SH-SY5Y (cell line): ENCODE measurements at regions not wholly inside any gene's neighbourhood (a gene's known extent, or its start where the extent isn't known, plus 50 kb on each side); places are given as distances from the start of the nearest gene placed in this dataset.
A peak's percentile ranks its signal among the peaks of the same experiment; 100 is the strongest.

Source experiments
- GATA2 ChIP-seq: IDR thresholded peaks from 2 replicates; pipeline ENCODE4 v1.6.1; 2011; ENCODE audit warnings: mild to moderate bottlenecking, low read depth, low read length
- GATA3 ChIP-seq: IDR thresholded peaks from 2 replicates; pipeline ENCODE4 v1.6.1; 2011; ENCODE audit warnings: low read depth, mild to moderate bottlenecking, low read length, moderate library complexity

DNA sequence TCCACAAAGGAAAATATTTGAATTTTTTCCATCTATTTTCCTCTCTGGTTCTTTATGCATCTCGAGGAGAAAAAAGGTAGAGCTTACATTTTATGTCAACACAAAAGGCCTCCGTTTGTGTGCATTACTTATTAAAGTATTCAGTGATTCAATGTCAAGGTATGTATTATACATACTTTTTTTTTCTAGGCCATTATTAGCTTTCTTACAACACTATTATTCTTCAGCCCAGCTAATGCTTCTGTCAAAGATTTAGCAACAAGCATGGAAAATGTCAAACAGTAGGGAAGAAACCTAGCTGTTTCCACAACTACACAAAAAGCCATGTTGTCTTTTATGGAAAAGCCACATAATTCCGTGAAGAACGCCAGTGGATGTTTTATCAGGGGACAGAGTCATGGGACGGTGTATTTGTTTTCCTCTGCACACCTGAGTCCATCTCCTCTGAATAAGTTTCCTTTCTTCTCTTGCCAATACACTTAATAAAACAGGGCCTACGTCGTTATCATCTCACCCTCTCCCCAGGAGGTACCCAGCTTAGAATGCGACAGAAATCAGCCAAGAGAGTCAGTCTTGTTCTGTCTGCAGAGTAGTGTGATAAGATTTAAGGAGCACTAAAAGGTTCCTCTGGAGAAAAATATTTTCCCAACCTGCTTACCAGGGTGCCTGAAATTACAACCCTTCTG is 209.7 kb upstream of the AUTS2 start:
- TF ChIP-seq GATA3 = no peak
- TF ChIP-seq GATA2 = no peak

DNA sequence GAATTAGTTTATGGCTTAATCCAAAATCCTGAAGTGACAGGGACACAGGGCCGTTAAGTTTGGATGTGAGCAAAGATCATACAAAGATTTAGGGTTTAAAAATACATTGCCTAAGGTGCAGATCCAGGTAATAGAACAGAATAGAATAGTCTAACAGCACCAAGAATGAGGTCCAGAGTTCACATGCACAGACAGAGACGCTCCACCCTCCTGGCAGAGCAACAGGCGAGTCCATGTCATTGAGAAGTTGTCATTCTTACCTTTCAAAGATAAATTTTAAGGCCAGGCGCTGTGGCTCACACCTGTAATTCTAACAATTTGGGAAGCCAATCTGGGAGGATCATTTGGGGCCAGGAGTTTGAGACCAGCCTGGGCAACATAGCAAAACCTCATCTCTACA is 209.1 kb upstream of the AUTS2 start:
- TF ChIP-seq GATA3 = no peak
- TF ChIP-seq GATA2 = no peak

DNA sequence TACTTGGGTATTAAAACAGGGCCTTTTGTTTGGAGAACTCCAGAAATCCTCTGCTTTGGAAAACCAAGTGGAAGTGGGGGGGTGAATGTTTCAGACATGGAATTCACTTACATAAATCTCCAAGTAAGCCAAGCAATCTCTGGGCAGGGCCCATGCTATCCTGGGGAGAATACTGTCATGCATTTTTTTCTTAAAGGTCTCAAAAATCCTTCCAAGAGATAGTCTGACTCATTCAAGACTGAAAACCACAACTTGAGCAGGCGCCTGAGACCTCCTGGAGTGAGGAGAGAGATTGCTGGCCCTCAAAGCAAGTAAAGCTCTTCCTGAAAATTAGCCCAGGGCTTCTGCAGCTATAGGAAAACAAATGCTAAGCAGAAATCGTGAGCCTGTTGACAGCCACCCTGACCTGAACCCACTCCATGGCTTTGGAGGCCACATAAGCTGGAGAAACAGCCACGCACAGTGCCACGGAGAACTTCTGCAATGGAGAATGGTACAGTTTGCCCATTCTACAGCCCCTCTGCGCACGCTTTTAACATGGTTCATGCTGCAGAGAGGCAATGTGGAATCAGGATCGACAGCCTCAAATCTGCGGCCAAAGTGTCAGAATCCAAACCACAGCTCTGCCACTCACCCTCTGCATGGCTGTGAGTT is 203.1 kb upstream of the AUTS2 start:
- TF ChIP-seq GATA2 (no peak), GATA3 (no peak)

DNA sequence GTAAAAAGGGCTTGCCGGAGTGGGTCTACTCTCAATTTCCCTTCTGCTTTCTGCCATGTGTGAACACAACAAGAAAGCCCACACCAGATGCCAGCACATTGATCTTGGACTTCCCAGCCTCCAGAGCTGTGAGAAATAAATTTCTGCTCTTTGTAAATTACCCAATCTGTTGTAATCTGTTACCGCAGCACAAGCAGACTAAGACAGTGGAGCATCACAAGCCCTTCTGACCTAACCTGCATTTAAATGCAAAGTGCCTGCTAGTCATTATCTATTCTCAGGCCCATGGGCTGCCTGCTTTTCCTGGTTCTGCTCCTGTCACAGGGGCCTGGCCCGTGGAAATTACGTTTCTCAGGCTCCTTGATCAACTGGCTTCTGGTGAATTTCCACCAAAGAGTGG is 199.3 kb upstream of the AUTS2 start:
- TF ChIP-seq GATA3 = no peak
- no peak for TF ChIP-seq GATA2

DNA sequence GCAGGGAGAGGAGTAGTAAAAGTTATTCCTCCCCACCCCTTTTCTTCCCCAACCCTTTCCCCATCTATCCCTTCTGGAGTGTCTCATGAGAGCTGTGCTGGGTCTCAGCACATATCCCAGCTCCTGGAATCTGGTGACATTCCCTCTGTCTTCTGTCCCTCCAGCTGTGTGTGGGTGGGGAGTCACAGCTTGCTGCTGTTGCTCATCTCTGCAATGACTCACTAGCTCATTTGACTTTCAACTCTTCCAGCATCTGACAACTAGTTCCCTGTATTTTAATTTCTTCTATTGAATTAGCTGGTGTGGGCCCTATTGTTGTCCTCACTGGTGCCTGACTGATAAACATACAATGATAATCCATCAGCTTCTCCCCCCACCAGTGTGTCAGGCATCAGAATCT is 198.9 kb upstream of the AUTS2 start:
- TF ChIP-seq GATA2 = no peak
- TF ChIP-seq GATA3 = no peak

DNA sequence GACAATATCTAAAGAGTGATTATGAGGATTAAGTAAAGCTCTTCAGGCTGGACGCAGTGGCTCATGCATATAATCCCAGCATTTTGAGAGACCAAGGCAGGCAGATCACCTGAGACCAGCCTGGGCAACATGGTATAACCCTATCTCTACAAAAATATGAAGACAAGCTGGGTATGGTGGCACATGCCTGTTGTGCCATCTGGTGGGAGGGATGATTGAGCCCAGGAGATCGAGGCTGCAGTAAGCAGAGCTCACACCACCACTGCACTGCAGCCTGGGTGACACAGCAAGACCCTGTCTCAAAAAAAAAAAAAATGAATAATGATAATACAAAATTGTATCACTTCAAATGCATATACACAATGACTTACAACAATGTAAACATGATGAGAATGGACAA is 195.6 kb upstream of the AUTS2 start:
- TF ChIP-seq GATA2 (no peak), GATA3 (no peak)

DNA sequence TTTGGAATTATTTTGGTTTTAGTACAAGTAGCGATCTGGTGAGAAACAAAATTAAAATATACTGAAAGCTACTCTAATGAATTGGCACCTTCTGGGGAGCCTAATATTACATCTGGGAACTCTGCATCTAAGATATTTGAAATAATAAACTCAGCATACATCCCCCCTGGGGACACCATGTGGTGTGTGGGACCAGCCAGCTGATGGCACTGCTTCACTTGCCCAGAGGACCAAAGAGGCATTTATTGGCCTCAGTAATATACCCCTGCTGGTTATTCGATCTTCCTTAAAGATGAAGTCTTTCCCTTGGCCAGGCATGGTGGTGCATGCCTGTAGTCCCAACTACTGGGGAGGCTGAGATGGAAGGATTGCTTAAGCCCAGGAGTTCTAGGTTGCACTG is 195.1 kb upstream of the AUTS2 start:
- no peak for TF ChIP-seq GATA2
- TF ChIP-seq GATA3 = no peak

DNA sequence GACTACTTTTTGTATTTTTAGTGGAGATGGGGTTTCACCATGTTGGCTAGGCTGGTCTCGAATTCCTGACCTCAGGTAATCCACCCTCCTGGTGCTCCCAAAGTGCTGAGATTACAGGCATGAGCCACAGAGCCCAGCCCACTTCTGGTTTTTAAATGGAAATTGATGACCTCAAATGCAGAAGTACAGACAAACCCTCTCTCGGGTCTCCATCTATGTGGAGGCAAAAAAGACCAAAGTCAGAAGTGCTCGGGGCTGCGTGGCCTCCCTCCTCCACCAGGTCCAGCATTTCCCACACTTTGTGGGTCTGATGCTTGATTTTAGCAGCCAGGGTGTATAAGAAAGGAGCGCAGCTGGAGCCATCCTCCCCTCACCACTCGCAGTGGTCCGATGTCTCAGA is 187.3 kb upstream of the AUTS2 start:
- no peak for TF ChIP-seq GATA3

DNA sequence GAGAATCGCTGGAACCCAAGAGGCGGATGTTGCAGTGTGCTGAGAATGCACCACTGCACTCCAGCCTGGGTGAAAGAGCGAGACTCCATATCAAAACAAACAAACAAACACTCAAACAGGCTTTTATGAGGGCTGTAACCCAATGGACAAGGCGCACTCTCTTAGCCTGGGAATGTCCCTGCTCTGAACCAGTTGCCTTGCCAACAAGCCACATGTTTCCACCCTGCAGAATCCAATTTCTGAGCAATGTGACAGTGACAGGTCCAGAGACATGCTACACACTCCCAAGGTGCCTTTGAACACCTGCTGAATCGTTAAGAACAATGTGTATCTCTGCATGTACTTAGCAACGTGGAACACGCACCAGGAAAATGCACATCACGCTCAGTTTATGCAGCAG is 186.8 kb upstream of the AUTS2 start:
- no peak for TF ChIP-seq GATA2
- no peak for TF ChIP-seq GATA3

DNA sequence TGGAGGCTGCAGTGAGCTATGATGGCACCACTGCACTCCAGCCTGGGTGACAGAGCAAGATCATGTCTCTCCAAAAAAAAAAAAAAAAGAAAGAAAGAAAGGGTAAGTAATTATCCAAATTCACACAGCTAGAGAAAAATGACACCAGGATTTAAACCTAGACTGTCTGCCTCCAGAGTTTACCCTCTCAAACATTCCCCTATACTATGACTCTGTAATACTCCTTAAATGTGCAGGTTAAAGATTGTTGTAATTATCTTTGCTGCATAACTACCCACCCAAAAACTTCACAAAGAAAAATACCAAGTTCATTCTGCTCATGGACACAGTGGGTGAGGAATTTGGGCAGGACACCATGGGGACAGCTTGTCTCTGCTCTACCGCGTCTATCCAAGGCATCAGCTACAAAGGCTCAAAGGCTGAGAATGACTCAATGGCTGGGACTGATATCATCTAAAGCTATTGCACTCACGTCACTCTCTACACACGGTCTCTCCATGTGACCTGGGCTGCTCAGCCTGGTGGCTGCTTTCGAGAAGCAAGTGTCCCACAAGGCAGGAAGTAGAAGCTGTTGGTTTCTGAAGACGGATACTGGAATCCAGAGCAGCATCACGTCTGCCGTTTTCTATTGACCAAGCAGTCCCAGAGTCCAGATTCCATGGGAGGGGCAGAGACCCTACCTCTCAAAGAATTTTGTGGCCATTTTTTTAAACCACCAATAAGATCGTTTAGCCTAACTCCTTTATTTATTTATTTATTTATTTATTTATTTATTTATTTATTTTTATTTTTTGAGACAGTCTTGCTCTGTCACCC is 185.7 kb upstream of the AUTS2 start:
- TF ChIP-seq GATA3 = no peak
- peak; percentile 80 for TF ChIP-seq GATA2

DNA sequence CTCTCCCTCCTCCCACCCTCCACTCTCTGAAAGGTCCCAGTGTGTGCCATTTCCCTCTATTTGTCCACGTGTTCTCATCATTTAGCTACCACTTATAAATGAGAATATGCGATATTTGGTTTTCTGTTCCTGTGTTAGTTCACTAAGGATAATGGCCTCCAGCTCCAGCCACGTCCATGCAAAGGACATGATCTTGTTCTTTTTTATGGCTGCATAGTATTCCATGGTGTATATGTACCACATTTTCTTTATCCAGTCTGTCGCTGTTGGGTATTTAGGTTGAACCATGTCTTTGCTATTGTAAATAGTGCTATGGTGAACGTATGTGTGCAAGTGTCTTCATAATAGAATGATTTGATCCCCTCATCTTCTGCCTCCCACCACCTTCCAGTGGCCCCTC is 183.7 kb upstream of the AUTS2 start:
- TF ChIP-seq GATA3 (no peak), GATA2 (no peak)

DNA sequence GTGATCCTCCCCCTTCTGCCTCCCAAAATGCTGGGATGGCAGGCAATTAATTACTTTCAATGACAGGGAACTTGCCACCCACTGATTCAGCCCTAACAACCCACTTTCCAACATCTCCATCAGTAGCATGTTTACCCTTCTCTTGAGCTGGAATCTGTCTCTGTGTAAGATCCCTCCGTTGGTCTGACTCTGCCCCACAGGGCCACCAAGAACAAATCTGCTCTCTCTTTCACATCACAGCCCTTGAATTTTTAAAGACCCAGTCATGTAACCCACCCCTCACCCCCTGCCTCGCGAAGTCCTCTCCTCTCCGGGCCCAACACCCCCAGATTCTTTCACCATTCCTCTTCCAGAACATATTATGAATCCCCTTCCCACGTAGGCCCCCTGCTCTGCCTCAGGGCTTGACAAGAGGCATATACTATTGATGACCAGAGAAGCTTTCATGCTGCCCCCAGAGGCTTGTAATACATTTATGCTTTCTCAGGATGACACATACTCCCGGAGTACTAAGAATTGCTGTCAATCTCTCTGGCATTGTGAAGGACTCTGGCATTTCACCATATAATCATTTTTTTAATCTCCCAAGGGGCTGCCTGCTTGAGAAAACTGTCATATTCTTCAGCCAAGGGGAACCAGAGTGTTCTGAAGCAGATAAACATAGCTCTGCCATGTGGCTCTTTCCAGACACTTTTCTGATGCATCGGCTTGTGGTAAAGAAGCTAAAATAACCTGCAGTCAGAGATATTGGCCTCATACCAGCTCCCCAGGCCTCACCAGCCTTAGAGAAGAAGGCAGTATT is 179.2 kb upstream of the AUTS2 start:
- no peak for TF ChIP-seq GATA2
- no peak for TF ChIP-seq GATA3

DNA sequence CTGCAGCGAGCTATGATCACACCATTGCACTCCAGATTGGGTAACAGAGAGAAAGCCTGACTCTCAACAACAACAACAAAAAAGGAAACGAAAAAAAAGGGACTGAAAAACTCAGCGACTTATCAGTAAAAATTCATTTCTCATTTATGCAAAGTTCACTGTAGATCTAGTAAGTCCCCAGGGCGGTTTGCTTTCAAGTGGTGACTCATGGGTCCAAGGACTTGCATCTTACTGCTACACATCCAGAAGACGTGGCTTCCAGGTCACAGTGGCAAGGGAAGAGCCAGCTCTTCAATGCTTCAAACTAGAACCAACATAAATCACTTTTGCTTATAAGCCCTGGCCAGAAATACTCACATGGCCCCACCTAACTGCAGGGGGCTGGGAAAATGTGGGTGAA is 178.3 kb upstream of the AUTS2 start:
- TF ChIP-seq GATA3 = no peak

DNA sequence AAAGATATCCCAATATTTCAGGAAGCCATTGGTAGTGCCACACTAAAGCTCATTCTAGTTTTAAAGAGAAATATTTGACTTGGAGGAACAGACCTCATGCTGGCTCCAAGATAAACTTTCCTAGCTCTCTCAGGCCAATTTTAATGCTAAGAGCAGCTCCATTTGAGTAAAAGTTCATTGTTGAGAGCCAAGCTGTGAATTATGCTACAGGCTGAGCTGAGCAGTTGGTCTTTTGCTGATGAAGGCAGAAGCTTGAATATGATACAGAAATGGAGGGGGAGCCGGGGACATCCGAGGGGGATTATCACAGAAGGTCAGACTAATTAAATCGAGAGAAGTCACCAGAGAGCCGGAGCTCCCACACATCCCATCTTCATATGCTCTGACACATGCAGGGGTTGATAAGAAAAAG is 175.7 kb upstream of the AUTS2 start:
- TF ChIP-seq GATA2 (no peak), GATA3 (no peak)
